ENCODE measurements at regions not wholly inside any gene's neighbourhood (a gene's known extent, or its start where the extent isn't known, plus 50 kb on each side); places are given as distances from the start of the nearest gene placed in this dataset.

GRCh38 chr6:144646093-144647056 lies 361.2 kb downstream of the UTRN start:
- DNase-seq (ENCODE audit: low read depth in 1 of 2, low spot score in 2 of 2) (no peak), FAIRE-seq (peak; percentile 50)
- no peak overlapping the region for H4K8ac ChIP-seq (ENCODE audit: extremely low read depth, insufficient read depth, low read length)
- no peak overlapping the region for H3K4ac ChIP-seq (replicated peaks; ENCODE audit: insufficient read length, low read depth, low read length)
- H3K14ac ChIP-seq (ENCODE audit: insufficient read length): no peak overlapping the region
- 21% methylated on average over 4 of the region's 4 CpGs; no CpG with 5 or more reads in 1 of the 2 experiments for WGBS, 2 experiments (ENCODE audit: extremely low coverage in 1 of 2, insufficient coverage in 1 of 2, insufficient read length in 1 of 2, insufficient replicate concordance in 2 of 2, low coverage in 1 of 2, low lambda C conversion rate in 2 of 2, missing lambda C conversion rate in 1 of 2)
- H2AK5ac ChIP-seq (ENCODE audit: low read depth, low read length): no peak overlapping the region
- H2BK20ac ChIP-seq (ENCODE audit: low read length): no peak overlapping the region
- POLR2A ChIA-PET (ENCODE audit: partially characterized antibody): interaction anchor here (1.0 kb wide), 1 partner anchor 11 kb away, joined by 3 read pairs; no protein-coding TSS in a partner anchor
- H3K23me2 ChIP-seq (ENCODE audit: low read depth, low read length): peaks cover 2% of the 10 kb centered on the region; the same call in 1 of the 2 replicates
- no peaks in the 10 kb centered on the region for H3K9me3 ChIP-seq (ENCODE audit: insufficient read depth in 2 of 2, low read depth in 1 of 2, low read length in 1 of 2)
- 0 out of 2 replicates have a peak overlapping the region, but pooled peaks have one; percentile 76 for H2BK5ac ChIP-seq (ENCODE audit: low read depth, low read length)
- H4K5ac ChIP-seq (ENCODE audit: insufficient read length, low read depth, low read length): peak overlapping the region; percentile 87
- CTCF ChIA-PET (ENCODE audit: partially characterized antibody): interaction anchor here (1.8 kb wide), 1 partner anchor 12 kb away, joined by 5 read pairs; no protein-coding TSS in a partner anchor
- no peak overlapping the region for H3K9ac ChIP-seq (replicated peaks in 1 of 4; ENCODE audit: extremely low read depth in 1 of 4, low read depth in 3 of 4, low read length in 3 of 4)
- H3K56ac ChIP-seq (replicated peaks; ENCODE audit: insufficient read length, low read depth, low read length): no peak overlapping the region
- H4K20me1 ChIP-seq (replicated peaks in 1 of 2; ENCODE audit: control insufficient read depth in 1 of 2, insufficient read depth in 2 of 2, low read length in 2 of 2): no peaks in the 10 kb centered on the region
- peaks cover 4 to 19% (median 11%) of the 10 kb centered on the region in 4 experiments; a peak in 6 of 7 replicates for H3K4me1 ChIP-seq (replicated peaks in 1 of 4; ENCODE audit: control insufficient read depth in 3 of 4, insufficient read depth in 4 of 4, low read length in 3 of 4)
- H3K27ac ChIP-seq (ENCODE audit: low read depth, low read length): peak overlapping the region; percentile 29; the same call in 1 of the 2 replicates
- no peak overlapping the region for H2AFZ ChIP-seq (ENCODE audit: low read length)
- no peaks in the 10 kb centered on the region for H3K27me3 ChIP-seq (replicated peaks in 1 of 4; ENCODE audit: control insufficient read depth in 3 of 4, extremely low read depth in 1 of 4, insufficient read depth in 3 of 4, low read length in 3 of 4)
- H3K79me2 ChIP-seq (ENCODE audit: control insufficient read depth in 1 of 2, insufficient read depth in 2 of 2, low read length in 2 of 2): peaks cover 0 to 6% of the 10 kb centered on the region in 2 experiments; a peak in 1 of 4 replicates
- no peak overlapping the region for H3K18ac ChIP-seq (ENCODE audit: extremely low read depth, low read length)
- peak overlapping the region in 1 of 4 experiments; percentile 26; a peak in 2 of 8 replicates for H3K4me3 ChIP-seq (ENCODE audit: extremely low read depth in 1 of 4, insufficient read depth in 2 of 4, low read depth in 3 of 4, low read length in 4 of 4)
- peak overlapping the region; percentile 73 for H4K91ac ChIP-seq (replicated peaks; ENCODE audit: insufficient read length, low read length)
- H3K4me2 ChIP-seq (ENCODE audit: insufficient read depth in 1 of 2, low read depth in 2 of 2, low read length in 2 of 2): no peak overlapping the region; a peak in 1 of 4 replicates
- no peaks in the 10 kb centered on the region for H3K79me1 ChIP-seq (ENCODE audit: low read depth, low read length)
- no peak overlapping the region for H3K23ac ChIP-seq (ENCODE audit: insufficient read length)
- peak overlapping the region; percentile 44 for H2BK120ac ChIP-seq (replicated peaks; ENCODE audit: low read depth, low read length)
- no peak overlapping the region for H2BK15ac ChIP-seq (ENCODE audit: low read length)
- H3K36me3 ChIP-seq (ENCODE audit: control insufficient read depth in 2 of 4, insufficient read depth in 4 of 4, low read length in 3 of 4): peaks cover 0 to 3% (median 0%) of the 10 kb centered on the region in 4 experiments; a peak in 1 of 8 replicates
- no peak overlapping the region for H2BK12ac ChIP-seq (ENCODE audit: low read depth, low read length)
- TF ChIP-seq, protein P1, sequence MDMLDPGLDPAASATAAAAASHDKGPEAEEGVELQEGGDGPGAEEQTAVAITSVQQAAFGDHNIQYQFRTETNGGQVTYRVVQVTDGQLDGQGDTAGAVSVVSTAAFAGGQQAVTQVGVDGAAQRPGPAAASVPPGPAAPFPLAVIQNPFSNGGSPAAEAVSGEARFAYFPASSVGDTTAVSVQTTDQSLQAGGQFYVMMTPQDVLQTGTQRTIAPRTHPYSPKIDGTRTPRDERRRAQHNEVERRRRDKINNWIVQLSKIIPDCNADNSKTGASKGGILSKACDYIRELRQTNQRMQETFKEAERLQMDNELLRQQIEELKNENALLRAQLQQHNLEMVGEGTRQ (IDR thresholded peaks at IDR 0.05; ENCODE audit: low read length): no peak

All from H1 (cell line).